ENCODE measurements at regions not wholly inside any gene's neighbourhood (a gene's known extent, or its start where the extent isn't known, plus 50 kb on each side); places are given as distances from the start of the nearest gene placed in this dataset.
"Not testable (repeated sequence)": the region's sequence is repeated elsewhere in the genome, so short reads cannot be mapped to it uniquely, and the experiment has no call there.

DNA sequence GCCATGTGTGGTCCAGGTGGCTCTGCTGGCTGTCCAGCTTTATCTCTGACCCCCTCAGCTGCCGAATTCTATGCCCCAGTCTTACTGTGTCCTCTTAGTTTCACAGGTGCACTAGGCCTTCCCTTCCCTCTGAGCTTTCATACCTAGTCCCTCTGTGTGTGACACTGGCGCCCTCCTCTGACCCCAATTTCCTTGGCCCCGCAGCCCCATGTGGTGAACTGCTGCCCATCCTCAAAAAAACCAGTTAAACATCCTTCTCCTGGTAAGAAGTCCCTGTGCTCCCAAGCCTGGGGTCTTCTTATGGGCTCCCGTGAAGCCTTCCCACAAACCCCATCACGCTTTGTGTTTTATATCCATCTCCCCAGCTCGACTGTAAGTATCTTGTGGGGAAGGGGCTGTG lies 93.9 kb upstream of the TSPAN2 start:
- FAIRE-seq (no peak), DNase-seq (ENCODE audit: insufficient read length, low spot score) (no peak)

- FAIRE-seq: no peak
- DNase-seq (ENCODE audit: insufficient read length, low spot score): no peak
Observed at GRCh38 chr1:115182012-115182715, 92.9 kb upstream of the TSPAN2 start.

DNA sequence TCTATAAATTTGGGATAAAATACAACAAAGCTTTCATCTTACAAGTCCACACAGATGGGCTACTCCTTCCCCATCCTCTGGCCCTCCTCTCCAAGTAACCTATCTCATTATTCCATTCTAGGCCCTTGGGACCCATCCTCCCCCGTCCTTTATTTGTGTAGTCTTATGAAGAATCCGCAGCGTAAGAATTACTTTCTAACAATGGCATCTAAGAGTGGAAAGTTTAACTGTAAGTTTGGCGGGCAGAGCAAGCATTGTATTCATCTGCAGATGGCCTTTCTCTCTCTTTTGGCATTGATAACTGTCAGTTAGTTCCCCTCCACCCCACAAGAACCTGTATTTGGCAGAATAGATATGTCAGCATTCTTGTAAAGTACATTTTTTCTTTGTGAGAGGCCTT lies 91.9 kb upstream of the TSPAN2 start:
- FAIRE-seq: no peak

DNA sequence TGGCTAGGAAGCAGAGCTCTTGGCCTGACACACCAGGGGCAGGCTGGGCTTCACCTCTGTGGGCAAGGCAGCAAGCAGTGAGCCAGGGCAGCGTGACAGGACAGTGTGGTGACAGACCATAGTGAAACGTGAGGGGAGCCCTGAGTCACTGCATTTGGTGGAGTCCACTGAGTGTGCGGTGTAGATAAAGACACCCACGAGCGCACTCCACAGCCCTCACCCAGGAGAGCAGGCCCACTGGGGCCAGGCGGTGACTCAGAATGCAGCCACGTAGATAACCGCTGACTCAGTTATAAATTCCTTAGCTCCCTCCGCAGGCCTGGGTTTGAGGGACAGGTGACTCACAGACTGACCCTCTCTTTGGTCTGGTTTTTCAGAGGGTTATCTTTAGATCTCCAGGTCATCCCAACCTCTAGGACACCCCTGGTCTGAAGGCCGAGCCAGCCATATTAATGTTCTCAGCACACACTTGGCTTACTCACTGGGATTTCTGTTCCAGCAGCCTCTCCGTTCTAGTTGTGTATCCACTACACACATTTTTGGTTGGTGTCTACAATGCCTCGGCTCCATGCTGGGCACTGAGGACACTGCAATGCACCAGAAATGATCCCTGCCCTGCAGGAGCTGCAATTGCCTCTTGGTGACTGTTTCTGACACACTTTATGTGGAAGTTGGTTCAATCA lies 90.2 kb upstream of the TSPAN2 start:
- peak; percentile 41 for DNase-seq (ENCODE audit: insufficient read length, low spot score)
- no peak for FAIRE-seq

More for the DNA sequence above, 91.9 kb upstream of the TSPAN2 start:
- no peak for DNase-seq (ENCODE audit: insufficient read length, low spot score)

- DNase-seq (ENCODE audit: insufficient read length, low spot score) (no peak), FAIRE-seq (no peak)
Observed at GRCh38 chr1:115176189-115176588, 86.9 kb upstream of the TSPAN2 start.

DNA sequence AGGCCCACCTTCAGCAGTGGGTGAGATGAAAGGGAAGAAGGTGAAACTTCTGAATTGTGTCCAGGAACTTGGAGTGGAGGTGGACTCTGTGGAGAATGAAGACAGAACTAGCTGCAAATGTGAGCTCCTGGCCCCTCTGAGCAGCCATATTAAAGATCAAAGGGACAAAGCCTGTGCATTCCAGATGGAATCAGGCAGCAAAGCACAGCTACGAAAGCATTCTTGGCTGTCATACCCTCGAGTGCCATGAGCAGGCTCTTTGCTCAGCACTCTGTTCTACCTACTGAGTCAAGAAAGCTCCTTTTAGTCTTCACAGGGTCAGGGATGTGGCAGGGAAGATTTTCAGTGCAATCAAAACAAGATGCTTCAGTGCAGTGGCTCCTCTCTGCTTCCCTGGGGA lies 86.3 kb upstream of the TSPAN2 start:
- DNase-seq (ENCODE audit: insufficient read length, low spot score) (no peak), FAIRE-seq (no peak)

GRCh38 chr1:115173151-115173550 lies 83.8 kb upstream of the TSPAN2 start:
- DNase-seq (ENCODE audit: insufficient read length, low spot score) (no peak), FAIRE-seq (no peak)

GRCh38 chr1:115172270-115172669 lies 83.0 kb upstream of the TSPAN2 start:
- DNase-seq (ENCODE audit: insufficient read length, low spot score) (no peak), FAIRE-seq (no peak)

DNA sequence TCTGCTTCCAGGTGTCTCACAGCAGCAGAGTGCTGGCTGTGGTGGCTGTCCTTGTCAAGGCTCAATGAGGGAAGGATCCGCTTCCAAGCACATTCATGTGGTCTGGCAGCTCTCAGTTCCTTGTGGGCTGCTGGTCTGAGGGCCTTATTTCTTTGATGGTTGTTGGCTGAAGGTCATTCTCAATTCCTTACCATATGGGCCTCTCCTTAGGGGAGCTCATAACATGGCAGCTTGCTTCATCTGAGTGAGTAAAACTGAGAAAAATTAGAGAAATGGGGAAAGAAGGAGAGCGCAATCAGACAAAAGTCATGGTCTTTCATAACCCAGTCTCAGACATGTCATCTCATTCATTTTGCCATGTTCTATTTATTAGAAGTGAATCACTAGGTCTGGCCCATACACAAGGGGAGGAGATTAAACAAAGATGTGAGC lies 81.7 kb upstream of the TSPAN2 start:
- no peak for FAIRE-seq
- DNase-seq (ENCODE audit: insufficient read length, low spot score): no peak

DNA sequence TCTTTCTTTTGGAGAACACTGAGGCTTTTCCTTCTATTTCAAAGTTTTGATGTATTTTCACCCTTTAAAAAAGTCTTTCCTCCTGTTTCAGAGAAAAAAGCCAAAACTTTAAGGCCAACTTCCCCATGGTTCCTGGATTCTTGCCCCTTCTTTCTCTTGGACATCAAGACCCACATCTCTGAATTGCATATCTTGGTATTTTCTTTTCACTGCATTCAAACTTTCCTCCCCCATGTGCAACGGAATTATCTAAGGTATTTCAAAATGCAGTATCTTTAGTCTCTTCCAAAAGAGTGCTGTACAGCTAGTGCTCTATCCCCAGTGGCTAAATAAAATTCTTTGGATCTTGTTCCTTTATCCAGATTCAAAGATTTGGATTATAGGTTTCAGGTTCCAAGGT lies 81.1 kb upstream of the TSPAN2 start:
- no peak for DNase-seq (ENCODE audit: insufficient read length, low spot score)
- FAIRE-seq: no peak

DNA sequence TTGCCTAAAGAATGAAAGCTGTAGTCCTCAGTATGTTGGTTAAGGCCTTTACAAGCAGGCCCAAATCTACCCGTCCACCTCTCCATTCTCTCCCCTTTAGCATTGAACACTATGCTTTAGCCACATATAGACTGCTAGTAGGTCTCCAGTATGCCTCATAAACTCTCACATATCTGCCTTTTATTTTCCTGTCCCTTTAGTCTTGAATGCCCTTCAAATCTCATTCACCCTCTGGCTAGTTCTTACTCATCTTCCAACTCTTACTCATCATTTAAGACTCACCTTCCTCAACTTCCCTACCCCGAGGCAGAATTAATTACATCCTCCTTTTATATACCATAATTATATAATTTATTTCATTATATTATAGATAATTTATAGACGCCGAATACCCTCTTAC lies 78.7 kb upstream of the TSPAN2 start:
- no peak for FAIRE-seq
- no peak for DNase-seq (ENCODE audit: insufficient read length, low spot score)

DNA sequence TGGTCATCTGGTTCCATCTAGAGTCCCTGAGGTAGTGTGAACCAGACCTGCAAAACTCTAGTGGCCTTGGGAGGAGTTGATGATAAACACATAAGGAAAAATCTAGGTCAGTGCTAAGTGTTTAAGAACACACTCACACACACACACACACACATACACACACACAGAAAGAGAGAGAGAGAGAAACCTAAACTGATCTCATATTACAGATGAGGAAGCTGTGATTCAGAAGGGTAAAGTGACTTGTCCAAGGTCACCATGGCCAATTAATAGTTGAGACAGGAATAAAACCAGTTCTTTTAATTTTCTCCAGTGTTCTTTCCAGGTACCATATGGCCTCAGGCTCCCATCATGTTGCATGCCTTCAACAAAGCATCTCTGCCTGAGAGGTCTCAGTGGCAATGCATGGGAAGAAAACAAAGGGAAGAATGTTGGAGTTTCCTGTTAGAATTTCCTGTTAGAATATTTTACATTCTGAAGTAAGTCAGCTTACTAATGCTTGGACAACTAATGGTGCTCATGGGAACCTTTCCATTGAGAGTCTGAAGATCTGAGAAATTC lies 77.3 kb upstream of the TSPAN2 start:
- DNase-seq (ENCODE audit: insufficient read length, low spot score): no peak
- no peak for FAIRE-seq

DNA sequence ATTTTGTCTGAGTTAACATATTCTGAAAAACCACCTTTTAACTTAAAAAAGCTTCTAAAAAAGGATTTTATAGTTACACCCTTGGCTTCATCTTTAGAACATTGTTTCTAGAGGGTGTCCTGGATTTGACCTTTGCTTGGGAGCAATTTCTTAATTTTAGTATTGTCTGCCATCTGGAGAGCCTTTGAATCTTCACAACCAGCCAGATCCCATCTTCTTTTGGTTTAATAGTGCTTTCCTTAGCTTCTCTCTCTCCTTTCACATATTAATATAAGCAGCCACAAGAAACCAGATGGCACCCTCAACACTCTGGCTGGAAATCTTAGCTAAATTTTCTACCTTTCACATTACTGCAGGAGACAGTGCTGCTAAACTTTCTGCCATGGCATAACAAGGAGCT lies 76.5 kb upstream of the TSPAN2 start:
- FAIRE-seq (no peak), DNase-seq (ENCODE audit: insufficient read length, low spot score) (no peak)

DNA sequence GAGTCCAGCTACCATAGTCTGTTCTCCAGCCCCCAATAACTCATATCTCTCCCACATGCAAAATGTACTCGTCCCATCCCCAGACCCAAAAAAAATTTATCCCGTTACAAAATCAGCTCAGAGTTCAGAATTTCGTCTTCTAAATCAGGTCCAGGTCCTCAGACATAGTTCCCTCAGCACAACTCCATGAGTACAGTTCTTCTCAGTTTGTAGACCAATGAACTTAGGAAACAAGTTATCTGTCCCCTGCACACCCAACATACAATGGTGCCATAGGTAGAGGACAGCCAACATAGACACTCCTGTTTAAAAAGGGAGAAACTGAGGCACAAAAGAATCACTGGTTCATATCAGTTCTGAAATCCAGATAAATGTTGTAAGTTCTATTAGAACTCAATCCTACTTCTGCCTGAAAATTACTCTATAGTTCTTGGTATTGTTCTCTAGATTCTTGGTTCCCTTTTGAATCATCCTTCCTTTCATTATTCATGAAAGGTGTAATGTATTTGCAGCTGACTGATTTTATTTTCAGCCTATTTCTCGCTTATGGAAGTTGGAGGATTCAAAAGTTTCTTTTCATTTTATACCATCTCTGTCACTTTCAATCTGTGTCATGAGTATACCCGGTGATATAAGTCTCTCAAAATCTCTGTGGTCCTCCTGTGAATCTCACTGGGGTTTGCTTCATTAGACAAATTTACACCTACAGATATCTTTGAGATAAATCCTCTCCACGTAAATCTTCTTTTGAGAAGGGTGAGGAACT lies 75.8 kb upstream of the TSPAN2 start:
- FAIRE-seq: no peak
- no peak for DNase-seq (ENCODE audit: insufficient read length, low spot score)

- FAIRE-seq: no peak
- DNase-seq (ENCODE audit: insufficient read length, low spot score): no peak
Observed at GRCh38 chr1:115164484-115164883, 75.2 kb upstream of the TSPAN2 start.

- no peak for DNase-seq (ENCODE audit: insufficient read length, low spot score)
- FAIRE-seq: no peak
Observed at GRCh38 chr1:115160728-115161127, 71.4 kb upstream of the TSPAN2 start.

DNA sequence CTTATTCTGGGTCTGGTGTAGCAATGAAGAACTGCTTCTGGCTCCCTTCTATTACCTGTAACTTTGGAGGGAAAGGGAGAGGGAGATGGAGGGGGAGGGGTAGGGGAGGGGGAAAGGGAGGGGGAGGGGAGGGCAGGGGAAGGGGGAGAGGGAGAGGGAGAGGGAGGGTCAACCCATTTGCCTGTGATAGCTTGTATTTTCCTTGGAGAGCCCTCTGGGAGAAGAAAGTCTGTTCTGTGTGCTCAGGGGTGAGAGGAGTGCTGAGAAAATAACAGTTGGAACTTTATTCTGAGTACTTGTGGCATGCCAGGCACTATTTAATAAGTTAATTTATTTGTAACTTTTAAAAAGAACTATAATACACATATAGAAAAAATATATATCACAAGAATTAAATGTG lies 70.7 kb upstream of the TSPAN2 start:
- DNase-seq (ENCODE audit: insufficient read length, low spot score): no peak
- FAIRE-seq: no peak

DNA sequence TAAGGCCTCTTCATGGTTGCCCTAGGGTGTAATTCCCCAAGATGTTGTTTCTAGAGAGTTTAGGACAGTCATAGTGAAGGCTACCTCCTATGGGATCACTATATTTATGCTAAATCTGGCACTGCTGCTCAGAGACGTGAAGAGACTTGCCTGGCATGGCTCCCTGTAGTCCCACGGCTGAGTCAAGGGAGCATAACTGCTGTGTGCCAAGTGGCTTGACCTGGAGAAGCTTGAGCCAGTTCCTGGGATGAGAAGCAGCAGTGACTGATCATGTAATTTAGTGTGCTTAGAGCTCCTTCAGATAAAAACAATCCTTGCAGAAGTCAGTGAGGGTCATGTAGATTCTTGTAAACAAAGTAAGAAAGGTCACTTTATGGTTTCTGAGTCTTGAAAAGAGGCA lies 68.9 kb upstream of the TSPAN2 start:
- FAIRE-seq (no peak), DNase-seq (ENCODE audit: insufficient read length, low spot score) (no peak)

DNA sequence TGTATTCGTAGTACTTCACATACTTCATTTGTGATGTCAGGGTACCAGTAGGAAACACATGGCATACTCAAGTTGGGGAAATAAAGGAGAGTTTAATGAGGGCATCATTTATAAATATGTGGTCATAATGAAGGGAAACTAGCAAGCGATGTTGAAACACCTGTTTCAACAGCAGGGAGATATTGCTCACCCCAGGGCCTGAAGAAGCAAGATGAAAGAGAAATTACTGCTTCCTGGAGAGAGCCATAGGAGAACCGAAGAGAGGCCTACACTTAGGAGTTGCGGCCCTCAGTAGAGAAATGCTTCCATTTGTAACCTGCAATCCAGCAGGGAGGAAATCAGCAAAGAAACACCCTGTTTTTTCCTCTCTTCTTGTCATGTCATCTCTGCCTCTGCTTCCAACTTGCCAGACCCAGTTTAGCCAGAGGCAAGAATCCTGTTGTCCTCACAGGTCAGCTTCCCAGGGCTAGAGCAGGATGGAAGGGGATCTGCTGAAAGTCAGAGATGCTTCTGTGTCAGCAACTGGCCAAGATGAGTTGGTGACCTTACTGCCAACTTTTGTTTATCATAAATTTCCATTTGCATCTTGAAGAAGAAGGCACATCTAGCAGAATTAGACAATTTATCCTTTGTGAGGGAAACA lies 67.6 kb upstream of the TSPAN2 start:
- FAIRE-seq (no peak), DNase-seq (ENCODE audit: insufficient read length, low spot score) (no peak)

DNA sequence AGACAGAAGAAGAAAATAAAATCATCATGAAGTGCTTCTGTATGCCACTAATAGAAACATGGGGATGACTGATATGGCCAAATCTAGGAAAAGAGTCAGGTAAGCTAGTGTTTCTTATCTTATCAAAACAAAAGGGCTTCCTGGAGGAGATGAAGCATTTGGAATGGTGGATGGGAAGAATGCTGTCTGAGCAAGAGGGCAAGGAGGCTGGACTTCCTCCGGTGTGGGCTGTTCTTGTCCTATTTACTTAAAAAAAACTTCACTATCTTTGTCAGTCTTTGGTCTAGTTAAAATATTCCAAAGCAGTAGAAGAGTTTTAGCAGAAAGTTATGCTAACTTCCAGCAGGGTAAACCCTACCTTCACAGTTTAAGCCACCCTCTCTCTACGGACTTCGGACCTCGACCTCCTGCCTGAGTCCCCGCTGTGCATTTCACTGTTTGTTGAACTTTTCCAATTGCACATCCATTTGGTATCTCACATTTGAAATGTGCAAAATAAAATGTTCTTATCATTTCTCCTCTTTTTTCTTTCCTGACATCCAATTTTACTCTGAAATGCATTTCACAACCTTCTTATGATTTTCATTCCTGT lies 64.8 kb upstream of the TSPAN2 start:
- DNase-seq (ENCODE audit: insufficient read length, low spot score) (no peak), FAIRE-seq (no peak)

- FAIRE-seq; DNase-seq (ENCODE audit: insufficient read length, low spot score): not testable (repeated sequence)
Observed at GRCh38 chr1:115147928-115148327, 58.6 kb upstream of the TSPAN2 start.
